IMR-90 (cell line): ENCODE measurements at regions not wholly inside any gene's neighbourhood (a gene's known extent, or its start where the extent isn't known, plus 50 kb on each side); places are given as distances from the start of the nearest gene placed in this dataset.

ENCODE experiments used
- ATAC-seq: fragments of 200-7000 bp; cut with Tn5 transposase; 2 replicates; pipeline ENCODE4 v1.9.1; 2020; ENCODE audit warnings: low read depth, mild to moderate bottlenecking, moderate library complexity
- BruUV-seq: library from RNA; stranded (reverse); fragments of 400-500 nt; replicated peaks from 2 replicates; lab custom pipeline; 2021; lab: Mats Ljungman, UMichigan
- CTCF ChIA-PET: fragments of 300-600 bp; formaldehyde crosslinking; extraction: SDS; loops from one replicate; lab custom pipeline; 2021; ENCODE audit warnings: antibody characterized with exemption; lab: Yijun Ruan, JAX
- POLR2A ChIA-PET: fragments of 300-600 bp; sonication (Branson Sonifier 250); formaldehyde crosslinking; loops from one replicate; lab custom pipeline; 2022; ENCODE audit warnings: antibody characterized with exemption; ENCODE audit not compliant: unreplicated experiment; lab: Charles Lee
- DNase-seq: peaks from one replicate; pipeline ENCODE4 v3.0.0; 2013
- H2AFZ ChIP-seq: replicated peaks from 2 replicates; pipeline ENCODE3; 2013; ENCODE audit warnings: low read length, mild to moderate bottlenecking; ENCODE audit not compliant: poor library complexity
- H2AK5ac ChIP-seq: 2 replicates; pipeline ENCODE4 v1.6.1; 2013; ENCODE audit warnings: low read depth, low read length, inconsistent platforms
- H2AK9ac ChIP-seq: replicated peaks from 2 replicates; pipeline ENCODE3; 2013; ENCODE audit warnings: mild to moderate bottlenecking, low read depth, low read length, moderate library complexity; ENCODE audit not compliant: poor library complexity
- H2BK120ac ChIP-seq: 2 replicates; pipeline ENCODE4 v1.6.1; 2013; ENCODE audit warnings: low read depth, low read length, inconsistent platforms
- H2BK15ac ChIP-seq: 3 replicates; pipeline ENCODE4 v1.6.1; 2013; ENCODE audit warnings: low read depth, low read length, inconsistent platforms
- H2BK20ac ChIP-seq: 2 replicates; pipeline ENCODE4 v1.6.1; 2013; ENCODE audit warnings: low read depth, mild to moderate bottlenecking, inconsistent platforms, low read length, moderate library complexity
- H2BK5ac ChIP-seq: 2 replicates; pipeline ENCODE4 v1.6.1; 2013; ENCODE audit warnings: mild to moderate bottlenecking, low read depth, low read length, inconsistent platforms; ENCODE audit not compliant: poor library complexity, severe bottlenecking
- H3K14ac ChIP-seq: replicated peaks from 2 replicates; pipeline ENCODE4 v1.6.1; 2013; ENCODE audit warnings: low read depth, low read length, inconsistent platforms
- H3K18ac ChIP-seq: 2 replicates; pipeline ENCODE4 v1.6.1; 2013; ENCODE audit warnings: low read depth, low read length, control low read depth
- H3K23ac ChIP-seq: 2 replicates; pipeline ENCODE4 v1.6.1; 2013; ENCODE audit warnings: low read depth, low read length, inconsistent platforms
- H3K27ac ChIP-seq: 2 replicates; pipeline ENCODE4 v1.5.1; 2013; ENCODE audit warnings: mild to moderate bottlenecking, control low read depth, low read length; ENCODE audit not compliant: insufficient read depth
- H3K27me3 ChIP-seq: 2 replicates; pipeline ENCODE4 v1.6.1; 2013; ENCODE audit warnings: low read length; ENCODE audit not compliant: control insufficient read depth, insufficient read depth
- H3K36me3 ChIP-seq: 2 replicates; pipeline ENCODE4 v1.6.1; 2013; ENCODE audit warnings: low read length, mixed read lengths; ENCODE audit not compliant: control insufficient read depth, insufficient read depth
- H3K4ac ChIP-seq: 2 replicates; pipeline ENCODE4 v1.6.1; 2013; ENCODE audit warnings: low read depth, low read length, inconsistent platforms
- H3K4me1 ChIP-seq: 2 replicates; pipeline ENCODE4 v1.6.1; 2013; ENCODE audit warnings: low read length, mixed read lengths; ENCODE audit not compliant: control insufficient read depth, insufficient read depth
- H3K4me2 ChIP-seq: 2 replicates; pipeline ENCODE4 v1.6.1; 2013; ENCODE audit warnings: low read depth, mild to moderate bottlenecking, control low read depth, low read length, moderate library complexity
- H3K4me3 ChIP-seq: 2 replicates; pipeline ENCODE4 v1.5.1; 2013; ENCODE audit warnings: low read depth, mild to moderate bottlenecking, control low read depth, low read length, moderate library complexity; ENCODE audit not compliant: insufficient read depth
- H3K56ac ChIP-seq: 2 replicates; pipeline ENCODE4 v1.6.1; 2013; ENCODE audit warnings: low read length, inconsistent platforms; ENCODE audit not compliant: insufficient read depth; ENCODE audit errors: extremely low read depth
- H3K79me1 ChIP-seq, 2 experiments: 2 replicates each; pipeline ENCODE4 v1.6.1; 2013; ENCODE audit warnings: low read length in 2 of 2, inconsistent platforms in 1 of 2, low read depth in 1 of 2
- H3K9ac ChIP-seq: 2 replicates; pipeline ENCODE4 v1.6.1; 2013; ENCODE audit warnings: low read depth, low read length, control low read depth
- H3K9me1 ChIP-seq: 2 replicates; pipeline ENCODE4 v1.6.1; 2013; ENCODE audit warnings: low read length, inconsistent platforms; ENCODE audit not compliant: insufficient read depth
- H3K9me3 ChIP-seq: 2 replicates; pipeline ENCODE4 v1.6.1; 2013; ENCODE audit warnings: low read length; ENCODE audit not compliant: control insufficient read depth, insufficient read depth
- H4K20me1 ChIP-seq: 2 replicates; pipeline ENCODE4 v1.6.1; 2013; ENCODE audit warnings: low read length, inconsistent platforms; ENCODE audit not compliant: insufficient read depth
- H4K5ac ChIP-seq: 2 replicates; pipeline ENCODE4 v1.6.1; 2013; ENCODE audit warnings: mild to moderate bottlenecking, low read depth, low read length, control low read depth
- H4K8ac ChIP-seq, 2 experiments: 2 replicates each; pipeline ENCODE4 v1.6.1; 2013; ENCODE audit warnings: low read depth in 2 of 2, low read length in 2 of 2, control low read depth in 1 of 2, inconsistent platforms in 1 of 2
- H4K91ac ChIP-seq: 2 replicates; pipeline ENCODE4 v1.6.1; 2013; ENCODE audit warnings: low read depth, low read length, inconsistent platforms; ENCODE audit not compliant: insufficient read depth
- MXI1 ChIP-seq: IDR thresholded peaks from 2 replicates; pipeline ENCODE4 v1.6.1; 2012; ENCODE audit warnings: low read depth, mild to moderate bottlenecking, low read length, moderate library complexity, borderline replicate concordance
- NFE2L2 ChIP-seq: fragments of 150-350 bp; IDR thresholded peaks from 2 replicates; pipeline ENCODE4 v1.6.1; 2016; ENCODE audit warnings: low read depth, mild to moderate bottlenecking, low read length
- POLR2A ChIP-seq: IDR thresholded peaks from 2 replicates; pipeline ENCODE4 v1.6.1; 2012; ENCODE audit warnings: mild to moderate bottlenecking, low read depth, low read length
- RFX5 ChIP-seq: IDR thresholded peaks from 2 replicates; pipeline ENCODE4 v1.8.0; 2012; ENCODE audit warnings: low read depth, mild to moderate bottlenecking, low read length, moderate library complexity
- WGBS, 2 experiments: methylation state at CpG; one replicate each; pipeline versions ENCODE4 v1.1.5 to v1.1.7; 2013; ENCODE audit warnings: missing lambda C conversion rate in 2 of 2; ENCODE audit not compliant: insufficient read length in 1 of 2; ENCODE audit errors: extremely low coverage in 2 of 2; 5-methylcytosine and 5-hydroxymethylcytosine counted together
- dilution Hi-C: fragments of 300-500 bp; cut with HindIII; formaldehyde crosslinking; loops from one replicate; pipeline ENCODE4 v1.14.3; 2018; ENCODE audit warnings: low sequenced_read_pairs; ENCODE audit not compliant: unreplicated experiment
- in situ Hi-C: fragments of 300-500 bp; cut with MboI; formaldehyde crosslinking; loops from 3 replicates; pipeline ENCODE4 v1.14.3; 2019; ENCODE audit warnings: low sequenced_read_pairs, inconsistent platforms, mixed read lengths
- intact Hi-C: fragments of 100-400 bp; cut with micrococcal nuclease; formaldehyde crosslinking; loops from 2 replicates; pipeline ENCODE4 v1.10.0; 2022

DNA sequence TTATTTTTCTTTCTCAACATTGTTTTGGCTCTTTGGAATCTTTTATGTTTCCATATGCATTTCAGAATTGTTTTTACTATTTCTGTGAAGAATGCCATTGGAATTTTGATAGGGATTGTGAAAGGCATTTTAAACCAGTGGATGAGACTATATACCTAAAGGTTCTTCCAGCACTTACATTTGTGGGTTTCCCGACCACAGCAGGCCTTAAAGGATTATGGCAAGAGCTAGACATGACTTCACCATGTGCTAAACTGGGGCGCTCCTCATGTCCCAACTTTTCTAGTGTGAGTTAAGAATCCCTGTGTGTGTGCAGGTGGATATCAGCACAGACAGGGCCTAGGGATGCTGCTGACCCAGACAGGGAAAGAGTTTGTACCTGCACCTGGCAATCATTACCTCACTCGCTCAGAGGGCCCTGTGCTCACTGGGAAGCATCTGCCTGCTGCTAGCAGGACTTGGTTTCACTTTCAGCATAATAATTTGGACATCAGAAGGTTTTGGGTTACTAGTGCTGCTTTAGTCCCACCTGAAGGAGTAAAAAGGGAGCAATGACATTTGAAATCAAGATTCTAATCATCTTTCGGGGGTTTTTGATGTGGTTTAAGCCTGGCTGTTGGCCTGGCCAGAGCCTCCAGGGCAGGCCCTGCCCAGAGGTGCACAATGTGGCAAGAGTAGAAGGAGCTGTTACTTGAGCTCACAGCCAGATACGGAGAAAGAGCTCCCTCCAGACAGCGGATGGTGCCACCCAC, 137.1 kb downstream of the CDC5L start:
- no peak overlapping the region for H3K9ac ChIP-seq

More for the DNA sequence above, 137.1 kb downstream of the CDC5L start:
- Histone ChIP-seq H3K9me1 (no peaks in the 10 kb centered on the region), H2AK5ac (no peak overlapping the region), H3K9me3 (peaks cover 2% of the 10 kb centered on the region; the same call in 1 of the 2 replicates), H2BK15ac (no peak overlapping the region), H3K27ac (no peak overlapping the region), H3K14ac (no peak overlapping the region), H3K36me3 (no peaks in the 10 kb centered on the region), H3K27me3 (peaks cover 36% of the 10 kb centered on the region), H4K5ac (no peak overlapping the region), H3K4me3 (no peak overlapping the region), H3K18ac (no peak overlapping the region), H3K23ac (no peak overlapping the region), H3K56ac (no peak overlapping the region), H2BK120ac (no peak overlapping the region), H3K4me2 (no peak overlapping the region), H4K8ac (no peak overlapping the region), H2AFZ (no peak overlapping the region), H2BK5ac (no peak overlapping the region), H3K4ac (no peak overlapping the region), H4K20me1 (no peaks in the 10 kb centered on the region; the same call in 1 of the 2 replicates), H4K91ac (no peak overlapping the region), H3K79me1 (no peaks in the 10 kb centered on the region), H3K4me1 (no peaks in the 10 kb centered on the region), H2AK9ac (no peak overlapping the region), H2BK20ac (no peak overlapping the region)
- intact Hi-C loops (no loop called here), in situ Hi-C loops (no loop called here), dilution Hi-C loops (no loop called here)
- POLR2A ChIA-PET = no interaction called here
- TF ChIP-seq POLR2A (no peak), MXI1 (no peak), NFE2L2 (no peak), RFX5 (no peak)
- no TSS peak for BruUV-seq
- CTCF ChIA-PET = interaction anchor here (0.7 kb wide), 1 partner anchor 403 kb away, joined by 3 read pairs; no protein-coding TSS in a partner anchor
- DNase-seq = no peak
- no peak for ATAC-seq
- 72% methylated on average over 2 of the region's 6 CpGs; no CpG with 5 or more reads in 1 of the 2 experiments for WGBS, 2 experiments
